Adipocyte (in vitro differentiated cells): ENCODE measurements at regions not wholly inside any gene's neighbourhood (a gene's known extent, or its start where the extent isn't known, plus 50 kb on each side); places are given as distances from the start of the nearest gene placed in this dataset.

Source experiments
- DNase-seq: peaks from one replicate; pipeline ENCODE4 v3.0.0-alpha.2; 2015; ENCODE audit warnings: low read depth
- H3K27me3 ChIP-seq: replicated peaks from 2 replicates; pipeline ENCODE4 v1.7.0; 2013; ENCODE audit warnings: mild to moderate bottlenecking, low read length, moderate library complexity; ENCODE audit not compliant: control insufficient read depth, insufficient read depth
- H3K36me3 ChIP-seq: 2 replicates; pipeline ENCODE4 v1.7.0; 2013; ENCODE audit warnings: low read length, mild to moderate bottlenecking, moderate library complexity; ENCODE audit not compliant: control insufficient read depth, insufficient read depth, severe bottlenecking
- H3K4me1 ChIP-seq: 2 replicates; pipeline ENCODE4 v1.7.0; 2013; ENCODE audit warnings: mild to moderate bottlenecking, low read length, moderate library complexity; ENCODE audit not compliant: control insufficient read depth, insufficient read depth
- H3K4me3 ChIP-seq: 2 replicates; pipeline ENCODE4 v1.7.0; 2013; ENCODE audit warnings: mild to moderate bottlenecking, low read length, moderate library complexity
- H3K9ac ChIP-seq: 2 replicates; pipeline ENCODE4 v1.7.0; 2013; ENCODE audit warnings: mild to moderate bottlenecking, low read length, moderate library complexity
- H3K9me3 ChIP-seq: 2 replicates; pipeline ENCODE4 v1.7.0; 2013; ENCODE audit warnings: mild to moderate bottlenecking, low read length, moderate library complexity; ENCODE audit not compliant: control insufficient read depth

DNA sequence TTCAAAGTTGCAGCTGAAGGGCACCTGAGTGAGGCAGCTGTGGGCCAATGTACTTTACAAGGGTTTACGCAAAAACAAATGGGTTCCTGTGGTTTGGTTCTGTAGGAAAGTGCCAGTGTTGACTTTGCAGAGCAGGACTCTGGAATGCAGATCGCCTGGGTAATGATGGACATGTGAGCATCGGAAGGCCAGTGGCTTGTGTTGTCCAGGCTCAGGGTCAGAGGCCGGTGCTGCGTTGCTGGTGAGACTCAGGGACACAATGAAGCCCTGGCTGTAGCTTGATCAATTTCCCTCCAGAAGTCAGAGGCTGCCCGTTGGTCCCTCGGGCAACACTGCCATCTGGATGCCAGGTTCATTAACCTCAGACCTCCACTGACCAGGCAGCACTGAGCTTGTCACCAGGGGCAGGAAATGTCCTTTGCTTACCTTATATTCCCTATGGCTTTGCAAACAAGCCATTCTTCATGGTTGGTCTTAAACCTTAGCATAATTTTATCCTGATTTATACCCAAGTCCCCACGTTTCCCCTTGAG, 753.4 kb downstream of the QKI start:
- DNase-seq = no peak

DNA sequence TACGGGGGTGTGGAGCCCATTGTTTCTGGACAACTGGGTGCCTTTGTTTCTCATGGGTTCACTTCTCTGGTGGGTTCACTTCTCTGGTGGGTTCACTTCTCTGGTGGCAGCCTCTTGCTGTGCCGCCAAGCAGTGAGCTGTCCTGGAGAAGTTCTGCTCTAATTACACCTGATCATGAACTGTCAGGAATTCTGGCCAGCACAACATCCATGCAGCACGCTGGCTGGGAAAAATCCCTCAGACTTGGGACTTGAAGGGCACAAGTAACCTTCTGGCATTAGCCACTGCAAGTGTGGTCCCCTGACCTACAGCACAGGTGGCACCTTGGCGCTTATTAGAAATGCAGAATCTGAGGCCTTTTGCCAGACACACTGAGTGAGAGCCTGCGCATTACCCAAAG, 752.5 kb downstream of the QKI start:
- no peak for DNase-seq
- Histone ChIP-seq H3K9ac (no peak overlapping the region), H3K27me3 (peaks cover 5% of the 10 kb centered on the region), H3K9me3 (peaks cover 5% of the 10 kb centered on the region), H3K4me1 (no peaks in the 10 kb centered on the region), H3K36me3 (no peaks in the 10 kb centered on the region), H3K4me3 (no peak overlapping the region)

More for the DNA sequence above, 753.4 kb downstream of the QKI start:
- Histone ChIP-seq H3K27me3 (peaks cover 5% of the 10 kb centered on the region), H3K4me3 (no peak overlapping the region), H3K4me1 (no peaks in the 10 kb centered on the region), H3K36me3 (no peaks in the 10 kb centered on the region), H3K9ac (no peak overlapping the region), H3K9me3 (no peaks in the 10 kb centered on the region)

DNA sequence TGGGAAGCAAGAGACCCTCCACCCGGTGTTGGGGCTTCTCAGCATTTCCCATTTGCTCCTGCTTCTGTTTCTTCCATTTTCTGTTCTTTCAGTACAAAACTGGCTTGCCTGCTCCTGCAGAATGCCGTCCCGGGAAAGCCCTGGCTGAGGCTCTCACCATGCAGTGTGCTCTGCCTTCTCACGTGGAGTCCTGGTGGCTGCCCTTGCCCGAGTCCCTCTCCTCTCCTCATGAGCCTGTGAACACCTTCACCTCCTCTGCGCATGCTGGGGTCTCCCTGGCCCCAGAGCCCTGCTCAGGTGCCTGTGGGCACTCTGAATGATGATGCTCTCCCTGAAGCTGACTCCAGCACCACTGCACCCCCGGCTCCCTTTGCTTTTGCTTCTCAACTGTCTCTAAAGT, 752.0 kb downstream of the QKI start:
- H3K9ac ChIP-seq = no peak overlapping the region
- H3K4me3 ChIP-seq = no peak overlapping the region
- no peak for DNase-seq
- H3K27me3 ChIP-seq = peaks cover 5% of the 10 kb centered on the region
- no peaks in the 10 kb centered on the region for H3K4me1 ChIP-seq
- H3K9me3 ChIP-seq = peaks cover 5% of the 10 kb centered on the region
- H3K36me3 ChIP-seq = no peaks in the 10 kb centered on the region

DNA sequence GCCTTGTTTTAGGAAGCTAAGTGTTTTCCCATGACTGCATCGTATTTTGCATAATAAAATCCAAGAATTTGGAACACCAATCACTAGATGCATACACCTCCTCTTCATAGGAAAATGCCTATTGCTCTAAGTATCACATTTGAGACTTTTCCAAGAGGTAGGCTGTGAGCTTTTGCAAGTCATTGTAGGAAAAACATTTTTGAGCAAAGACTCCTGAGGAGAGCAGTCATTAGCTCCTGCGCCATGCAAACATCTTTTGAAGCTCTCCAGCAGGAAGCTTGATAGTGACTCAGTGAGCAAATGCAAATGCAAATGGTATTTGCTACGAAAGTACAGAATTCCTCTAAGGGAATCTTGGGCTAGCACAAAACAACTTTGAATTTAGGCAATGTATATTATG, 750.4 kb downstream of the QKI start:
- Histone ChIP-seq H3K4me3 (no peak overlapping the region), H3K27me3 (peaks cover 5% of the 10 kb centered on the region), H3K4me1 (no peaks in the 10 kb centered on the region), H3K36me3 (no peaks in the 10 kb centered on the region), H3K9me3 (peaks cover 5% of the 10 kb centered on the region), H3K9ac (no peak overlapping the region)
- DNase-seq = no peak

DNA sequence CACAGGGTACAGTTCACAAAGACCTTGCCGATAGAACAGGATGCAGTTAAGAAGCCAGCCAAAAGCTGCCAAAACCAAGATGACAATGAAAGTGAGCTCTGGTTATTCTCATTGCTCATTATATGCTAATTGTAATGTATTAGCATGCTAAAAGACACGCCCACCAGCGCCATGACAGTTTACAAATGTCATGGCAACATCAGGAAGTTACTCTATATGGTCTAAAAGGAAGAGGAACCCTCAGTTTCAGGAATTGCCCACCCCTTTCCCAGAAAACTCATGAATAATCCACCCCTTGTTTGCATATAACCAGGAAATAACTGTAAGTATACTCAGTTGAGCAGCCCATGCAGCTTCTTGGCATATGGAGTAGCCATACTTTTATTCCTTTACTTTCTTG, 748.7 kb downstream of the QKI start:
- H3K4me3 ChIP-seq = no peak overlapping the region
- no peaks in the 10 kb centered on the region for H3K36me3 ChIP-seq
- no peaks in the 10 kb centered on the region for H3K4me1 ChIP-seq
- H3K9me3 ChIP-seq = peaks cover 5% of the 10 kb centered on the region
- H3K9ac ChIP-seq = no peak overlapping the region
- no peak for DNase-seq
- peaks cover 5% of the 10 kb centered on the region for H3K27me3 ChIP-seq

DNA sequence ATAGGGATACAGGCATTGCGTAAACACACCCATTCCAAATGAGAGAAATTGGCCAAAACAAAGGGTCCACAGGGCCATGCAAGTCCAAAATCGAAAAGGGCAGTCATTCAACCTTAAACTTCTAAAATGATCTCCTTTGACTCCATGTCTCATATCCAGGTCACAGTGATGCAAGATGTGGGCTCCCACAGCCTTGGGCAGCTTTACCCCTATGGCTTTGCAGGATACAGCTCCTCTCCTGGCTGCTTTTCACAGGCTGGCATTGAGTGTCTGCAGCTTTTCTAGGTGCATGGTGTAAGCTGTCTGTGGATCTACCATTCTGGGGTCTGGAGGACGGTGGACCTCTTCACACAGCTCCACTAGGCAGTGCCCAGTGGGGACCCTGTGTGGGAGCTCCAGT, 744.5 kb downstream of the QKI start:
- DNase-seq = no peak
- Histone ChIP-seq H3K9ac (no peak overlapping the region), H3K9me3 (peaks cover 5% of the 10 kb centered on the region), H3K36me3 (no peaks in the 10 kb centered on the region), H3K4me3 (no peak overlapping the region), H3K27me3 (no peaks in the 10 kb centered on the region), H3K4me1 (no peaks in the 10 kb centered on the region)

DNA sequence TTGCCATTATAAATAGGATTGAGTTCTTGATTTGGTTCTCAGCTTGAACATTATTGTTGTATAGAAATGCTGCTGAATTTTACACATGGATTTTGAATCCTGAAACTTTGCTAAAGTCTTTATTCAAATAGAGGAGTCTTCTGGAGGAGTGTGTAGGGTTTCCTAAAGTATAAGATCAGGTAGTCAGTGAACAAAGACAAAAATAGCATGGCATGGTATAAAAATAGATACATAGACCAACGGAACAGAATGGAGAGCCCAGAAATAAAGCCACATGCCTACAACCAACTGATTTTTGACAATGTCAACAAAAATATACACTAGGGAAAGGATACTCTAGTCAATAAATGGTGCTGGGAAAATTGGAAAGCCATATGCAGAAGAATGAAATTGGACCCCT, 740.1 kb downstream of the QKI start:
- DNase-seq = no peak
- H3K9me3 ChIP-seq = peaks cover 3% of the 10 kb centered on the region

DNA sequence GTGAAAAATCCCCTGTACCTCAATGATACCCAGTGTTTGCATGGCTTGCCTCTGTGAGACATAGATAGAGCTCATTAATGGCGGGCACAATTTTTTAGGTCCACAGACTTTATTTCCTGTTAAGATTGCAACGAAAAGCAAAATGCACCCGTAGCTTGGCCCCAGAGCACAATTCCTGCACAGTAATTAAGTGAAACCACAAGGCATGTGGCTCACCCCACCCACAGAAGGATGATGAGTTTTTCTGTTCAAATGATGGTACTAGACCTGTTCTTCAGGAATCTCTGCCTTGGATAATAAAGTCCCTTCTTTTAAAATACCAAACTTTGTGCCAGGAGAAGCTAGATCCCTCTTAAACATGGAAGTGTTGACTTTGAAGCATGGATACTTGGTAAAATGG, 738.1 kb downstream of the QKI start:
- no peak overlapping the region for H3K4me3 ChIP-seq
- no peaks in the 10 kb centered on the region for H3K36me3 ChIP-seq
- no peak for DNase-seq
- no peak overlapping the region for H3K9ac ChIP-seq
- H3K9me3 ChIP-seq = peaks cover 3% of the 10 kb centered on the region
- H3K27me3 ChIP-seq = no peaks in the 10 kb centered on the region
- H3K4me1 ChIP-seq = no peaks in the 10 kb centered on the region

More for the DNA sequence above, 740.1 kb downstream of the QKI start:
- Histone ChIP-seq H3K27me3 (no peaks in the 10 kb centered on the region), H3K4me3 (no peak overlapping the region), H3K9ac (no peak overlapping the region), H3K4me1 (no peaks in the 10 kb centered on the region), H3K36me3 (no peaks in the 10 kb centered on the region)

DNA sequence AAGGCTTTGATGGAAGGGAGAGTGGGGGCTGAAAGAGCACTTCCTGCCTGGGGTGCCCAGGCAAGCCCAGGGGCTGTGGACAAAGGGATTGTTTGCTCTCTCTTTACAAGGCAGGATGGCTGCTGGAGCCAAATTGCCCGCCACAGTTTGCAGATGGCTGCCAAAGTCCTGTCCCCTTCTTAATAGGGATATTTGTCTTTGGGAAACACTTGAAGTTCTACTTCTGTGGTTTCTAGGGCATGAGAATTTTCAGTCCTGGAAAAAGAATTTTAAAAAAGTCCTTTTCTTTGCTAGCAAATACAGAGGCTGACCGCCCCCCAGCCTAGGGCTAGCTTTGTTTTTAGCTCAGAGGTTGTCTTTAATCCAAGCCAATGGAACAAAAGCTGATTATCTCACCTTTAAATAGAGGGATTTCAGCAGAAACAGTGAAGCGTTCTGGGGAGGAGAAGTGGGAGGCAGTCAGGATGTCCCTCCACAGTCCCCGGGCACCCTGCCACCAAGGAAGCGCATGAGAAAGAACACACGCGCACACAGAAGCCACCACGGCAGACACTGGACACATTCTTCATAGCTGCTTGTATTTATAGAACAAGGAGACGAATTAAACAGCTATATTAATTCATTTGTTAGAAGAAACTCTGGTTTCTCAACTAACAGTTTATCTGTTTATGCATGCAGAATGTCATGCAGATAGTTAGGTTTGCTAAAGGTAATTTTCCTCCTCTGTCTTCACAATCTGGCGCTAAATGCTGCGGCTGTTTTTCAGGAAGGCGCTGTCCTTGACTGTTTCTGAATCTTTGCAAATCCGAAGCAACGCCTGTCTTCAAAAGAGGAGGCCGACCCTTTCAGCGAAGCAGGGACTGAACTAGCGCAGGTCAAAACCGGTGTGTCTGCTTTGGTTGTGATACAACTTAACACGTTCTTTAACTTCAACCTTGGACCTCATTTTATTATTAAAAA, 736.9 kb downstream of the QKI start:
- Histone ChIP-seq H3K27me3 (no peaks in the 10 kb centered on the region), H3K9me3 (peaks cover 3% of the 10 kb centered on the region), H3K4me3 (no peak overlapping the region), H3K36me3 (no peaks in the 10 kb centered on the region), H3K4me1 (no peaks in the 10 kb centered on the region), H3K9ac (no peak overlapping the region)
- no peak for DNase-seq

DNA sequence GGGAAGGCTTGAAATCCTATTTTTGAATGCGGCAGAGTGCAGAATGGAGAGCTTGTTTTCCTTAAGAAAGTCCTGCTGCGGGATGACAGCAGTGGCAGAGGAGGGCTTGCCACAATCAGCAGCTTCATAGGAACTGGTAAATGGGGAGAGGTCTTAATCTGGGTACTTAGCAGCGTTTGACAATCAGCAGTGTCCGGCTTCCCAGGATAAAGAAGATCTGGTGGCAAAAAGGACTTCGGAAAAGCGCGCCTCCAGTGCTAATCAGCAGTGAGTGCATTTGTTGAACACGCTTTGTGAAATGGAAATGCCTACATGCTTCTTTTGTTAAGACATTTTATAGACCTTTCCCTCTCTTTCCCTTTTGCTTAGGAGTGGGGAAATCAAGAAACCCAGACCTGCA, 735.7 kb downstream of the QKI start:
- Histone ChIP-seq H3K9me3 (peaks cover 3% of the 10 kb centered on the region), H3K4me3 (no peak overlapping the region)
- no peak for DNase-seq

DNA sequence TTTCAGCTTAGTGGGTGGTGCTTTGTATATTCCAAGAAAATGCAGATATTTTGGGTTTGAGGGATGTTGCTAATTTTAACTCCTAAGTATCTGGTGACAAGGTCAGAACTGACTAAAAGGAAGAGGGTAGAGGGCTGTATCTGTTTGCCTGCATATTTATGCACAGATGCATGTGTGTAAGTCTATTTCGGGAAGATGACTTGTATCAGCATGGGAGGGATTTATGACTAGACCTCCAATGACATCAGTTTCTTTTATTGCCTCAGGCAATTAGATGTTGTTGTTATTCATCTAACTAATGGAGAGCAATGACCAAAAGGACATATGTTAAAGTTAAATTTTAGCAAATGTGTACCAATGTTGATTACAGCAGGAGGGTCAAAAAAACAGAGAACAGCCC, 734.3 kb downstream of the QKI start:
- DNase-seq = no peak

More for the DNA sequence above, 735.7 kb downstream of the QKI start:
- H3K4me1 ChIP-seq = no peaks in the 10 kb centered on the region
- no peaks in the 10 kb centered on the region for H3K27me3 ChIP-seq
- no peaks in the 10 kb centered on the region for H3K36me3 ChIP-seq
- no peak overlapping the region for H3K9ac ChIP-seq

More for the DNA sequence above, 734.3 kb downstream of the QKI start:
- H3K27me3 ChIP-seq = no peaks in the 10 kb centered on the region
- no peak overlapping the region for H3K4me3 ChIP-seq
- H3K9me3 ChIP-seq = peaks cover 3% of the 10 kb centered on the region
- no peaks in the 10 kb centered on the region for H3K4me1 ChIP-seq
- H3K9ac ChIP-seq = no peak overlapping the region
- H3K36me3 ChIP-seq = no peaks in the 10 kb centered on the region
